ENCODE measurements at regions not wholly inside any gene's neighbourhood (a gene's known extent, or its start where the extent isn't known, plus 50 kb on each side); places are given as distances from the start of the nearest gene placed in this dataset.

DNA sequence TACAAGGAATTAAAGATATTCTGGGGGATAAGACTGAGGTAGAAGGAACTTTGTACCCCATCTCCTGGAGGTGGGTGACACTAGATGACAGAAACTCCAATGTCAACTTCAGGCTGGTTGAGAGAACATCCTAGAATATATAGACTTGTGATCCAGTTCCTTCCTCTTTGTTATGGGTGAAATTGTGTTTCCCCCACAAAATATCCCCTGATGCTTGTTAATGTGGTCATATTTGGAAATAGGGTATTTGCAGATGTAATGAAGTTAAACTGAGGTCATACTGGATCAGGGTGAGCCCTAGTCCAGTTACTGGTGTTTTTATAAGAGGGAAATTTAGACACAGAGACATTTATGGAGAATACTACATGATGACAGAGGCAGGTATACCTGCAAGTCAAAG is 114.0 kb upstream of the NAMPT start:
- ChIA-PET POLR2A (no interaction called here), CTCF (ENCODE audit: low intra/inter-chr PET ratio, low total read pairs) (no interaction called here)
- Histone ChIP-seq H3K4me1 (ENCODE audit: insufficient read depth, low read length) (no peaks in the 10 kb centered on the region), H3K27ac (ENCODE audit: extremely low read length, insufficient read depth, low read length) (no peak overlapping the region), H3K27me3 (ENCODE audit: control insufficient read depth in 1 of 2, insufficient read depth in 2 of 2, low read length in 2 of 2) (no peaks in the 10 kb centered on the region), H3K36me3 (replicated peaks in 1 of 2; ENCODE audit: control insufficient read depth in 1 of 2, insufficient read depth in 2 of 2, low read length in 2 of 2) (no peaks in the 10 kb centered on the region), H3K79me2 (ENCODE audit: insufficient read depth, low read length) (no peaks in the 10 kb centered on the region), H3K4me3 (replicated peaks in 1 of 3; ENCODE audit: insufficient read depth in 1 of 3, low read depth in 2 of 3, low read length in 3 of 3) (no peak overlapping the region), H4K20me1 (ENCODE audit: insufficient read depth, low read length) (no peaks in the 10 kb centered on the region), H3K9me3 (ENCODE audit: low read length) (no peaks in the 10 kb centered on the region), H3K9ac (ENCODE audit: insufficient read depth, low read depth, low read length) (no peak overlapping the region), H3K4me2 (ENCODE audit: low read depth, low read length) (no peak overlapping the region), H2AFZ (ENCODE audit: low read length) (no peak overlapping the region)
- BruUV-seq (replicated peaks), result no TSS peak
- no peak for ATAC-seq
- in situ Hi-C loops (cut with HindIII; ENCODE audit: extremely low pct_ligation_motif_present, low pct_unique_long_range_greater_than_20kb), result no loop called here
- no peak for FAIRE-seq
- DNase-seq (ENCODE audit: low spot score), result no peak
- intact Hi-C loops (cut with micrococcal nuclease; ENCODE audit: unreplicated experiment), result no loop called here
- TF ChIP-seq, protein P1, sequence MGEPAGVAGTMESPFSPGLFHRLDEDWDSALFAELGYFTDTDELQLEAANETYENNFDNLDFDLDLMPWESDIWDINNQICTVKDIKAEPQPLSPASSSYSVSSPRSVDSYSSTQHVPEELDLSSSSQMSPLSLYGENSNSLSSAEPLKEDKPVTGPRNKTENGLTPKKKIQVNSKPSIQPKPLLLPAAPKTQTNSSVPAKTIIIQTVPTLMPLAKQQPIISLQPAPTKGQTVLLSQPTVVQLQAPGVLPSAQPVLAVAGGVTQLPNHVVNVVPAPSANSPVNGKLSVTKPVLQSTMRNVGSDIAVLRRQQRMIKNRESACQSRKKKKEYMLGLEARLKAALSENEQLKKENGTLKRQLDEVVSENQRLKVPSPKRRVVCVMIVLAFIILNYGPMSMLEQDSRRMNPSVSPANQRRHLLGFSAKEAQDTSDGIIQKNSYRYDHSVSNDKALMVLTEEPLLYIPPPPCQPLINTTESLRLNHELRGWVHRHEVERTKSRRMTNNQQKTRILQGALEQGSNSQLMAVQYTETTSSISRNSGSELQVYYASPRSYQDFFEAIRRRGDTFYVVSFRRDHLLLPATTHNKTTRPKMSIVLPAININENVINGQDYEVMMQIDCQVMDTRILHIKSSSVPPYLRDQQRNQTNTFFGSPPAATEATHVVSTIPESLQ (CRISPR knock-in tag; conservative IDR thresholded peaks at IDR 0.05), result no peak
- no peak for TF ChIP-seq KDM5B (CRISPR knock-in tag; IDR thresholded peaks at IDR 0.05; ENCODE audit: borderline replicate concordance)
- TF ChIP-seq, protein P2, sequence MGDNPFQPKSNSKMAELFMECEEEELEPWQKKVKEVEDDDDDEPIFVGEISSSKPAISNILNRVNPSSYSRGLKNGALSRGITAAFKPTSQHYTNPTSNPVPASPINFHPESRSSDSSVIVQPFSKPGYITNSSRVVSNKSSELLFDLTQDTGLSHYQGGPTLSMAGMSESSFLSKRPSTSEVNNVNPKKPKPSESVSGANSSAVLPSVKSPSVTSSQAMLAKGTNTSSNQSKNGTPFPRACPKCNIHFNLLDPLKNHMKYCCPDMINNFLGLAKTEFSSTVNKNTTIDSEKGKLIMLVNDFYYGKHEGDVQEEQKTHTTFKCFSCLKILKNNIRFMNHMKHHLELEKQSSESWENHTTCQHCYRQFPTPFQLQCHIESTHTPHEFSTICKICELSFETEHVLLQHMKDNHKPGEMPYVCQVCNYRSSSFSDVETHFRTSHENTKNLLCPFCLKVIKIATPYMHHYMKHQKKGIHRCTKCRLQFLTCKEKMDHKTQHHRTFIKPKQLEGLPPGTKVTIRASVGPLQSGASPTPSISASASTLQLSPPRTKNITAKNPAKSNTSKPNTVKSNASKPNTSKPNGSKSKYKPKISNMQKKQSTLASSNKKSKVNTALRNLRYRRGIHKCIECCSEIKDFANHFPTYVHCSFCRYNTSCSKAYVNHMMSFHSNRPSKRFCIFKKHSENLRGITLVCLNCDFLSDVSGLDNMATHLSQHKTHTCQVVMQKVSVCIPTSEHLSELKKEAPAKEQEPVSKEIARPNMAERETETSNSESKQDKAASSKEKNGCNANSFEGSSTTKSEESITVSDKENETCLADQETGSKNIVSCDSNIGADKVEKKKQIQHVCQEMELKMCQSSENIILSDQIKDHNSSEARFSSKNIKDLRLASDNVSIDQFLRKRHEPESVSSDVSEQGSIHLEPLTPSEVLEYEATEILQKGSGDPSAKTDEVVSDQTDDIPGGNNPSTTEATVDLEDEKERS (CRISPR knock-in tag; IDR thresholded peaks at IDR 0.05), result no peak
- no peak for TF ChIP-seq GLI4 (CRISPR knock-in tag; IDR thresholded peaks at IDR 0.05; ENCODE audit: borderline replicate concordance)
- TF ChIP-seq, protein P3, sequence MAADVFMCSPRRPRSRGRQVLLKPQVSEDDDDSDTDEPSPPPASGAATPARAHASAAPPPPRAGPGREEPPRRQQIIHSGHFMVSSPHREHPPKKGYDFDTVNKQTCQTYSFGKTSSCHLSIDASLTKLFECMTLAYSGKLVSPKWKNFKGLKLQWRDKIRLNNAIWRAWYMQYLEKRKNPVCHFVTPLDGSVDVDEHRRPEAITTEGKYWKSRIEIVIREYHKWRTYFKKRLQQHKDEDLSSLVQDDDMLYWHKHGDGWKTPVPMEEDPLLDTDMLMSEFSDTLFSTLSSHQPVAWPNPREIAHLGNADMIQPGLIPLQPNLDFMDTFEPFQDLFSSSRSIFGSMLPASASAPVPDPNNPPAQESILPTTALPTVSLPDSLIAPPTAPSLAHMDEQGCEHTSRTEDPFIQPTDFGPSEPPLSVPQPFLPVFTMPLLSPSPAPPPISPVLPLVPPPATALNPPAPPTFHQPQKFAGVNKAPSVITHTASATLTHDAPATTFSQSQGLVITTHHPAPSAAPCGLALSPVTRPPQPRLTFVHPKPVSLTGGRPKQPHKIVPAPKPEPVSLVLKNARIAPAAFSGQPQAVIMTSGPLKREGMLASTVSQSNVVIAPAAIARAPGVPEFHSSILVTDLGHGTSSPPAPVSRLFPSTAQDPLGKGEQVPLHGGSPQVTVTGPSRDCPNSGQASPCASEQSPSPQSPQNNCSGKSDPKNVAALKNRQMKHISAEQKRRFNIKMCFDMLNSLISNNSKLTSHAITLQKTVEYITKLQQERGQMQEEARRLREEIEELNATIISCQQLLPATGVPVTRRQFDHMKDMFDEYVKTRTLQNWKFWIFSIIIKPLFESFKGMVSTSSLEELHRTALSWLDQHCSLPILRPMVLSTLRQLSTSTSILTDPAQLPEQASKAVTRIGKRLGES (CRISPR knock-in tag; IDR thresholded peaks at IDR 0.05; ENCODE audit: borderline replicate concordance), result no peak
- no peak for TF ChIP-seq ZNF572 (CRISPR knock-in tag; IDR thresholded peaks at IDR 0.05)
- TF ChIP-seq, protein P4, sequence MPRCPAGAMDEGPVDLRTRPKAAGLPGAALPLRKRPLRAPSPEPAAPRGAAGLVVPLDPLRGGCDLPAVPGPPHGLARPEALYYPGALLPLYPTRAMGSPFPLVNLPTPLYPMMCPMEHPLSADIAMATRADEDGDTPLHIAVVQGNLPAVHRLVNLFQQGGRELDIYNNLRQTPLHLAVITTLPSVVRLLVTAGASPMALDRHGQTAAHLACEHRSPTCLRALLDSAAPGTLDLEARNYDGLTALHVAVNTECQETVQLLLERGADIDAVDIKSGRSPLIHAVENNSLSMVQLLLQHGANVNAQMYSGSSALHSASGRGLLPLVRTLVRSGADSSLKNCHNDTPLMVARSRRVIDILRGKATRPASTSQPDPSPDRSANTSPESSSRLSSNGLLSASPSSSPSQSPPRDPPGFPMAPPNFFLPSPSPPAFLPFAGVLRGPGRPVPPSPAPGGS (CRISPR knock-in tag; IDR thresholded peaks at IDR 0.05), result no peak
- TF ChIP-seq, protein P5, sequence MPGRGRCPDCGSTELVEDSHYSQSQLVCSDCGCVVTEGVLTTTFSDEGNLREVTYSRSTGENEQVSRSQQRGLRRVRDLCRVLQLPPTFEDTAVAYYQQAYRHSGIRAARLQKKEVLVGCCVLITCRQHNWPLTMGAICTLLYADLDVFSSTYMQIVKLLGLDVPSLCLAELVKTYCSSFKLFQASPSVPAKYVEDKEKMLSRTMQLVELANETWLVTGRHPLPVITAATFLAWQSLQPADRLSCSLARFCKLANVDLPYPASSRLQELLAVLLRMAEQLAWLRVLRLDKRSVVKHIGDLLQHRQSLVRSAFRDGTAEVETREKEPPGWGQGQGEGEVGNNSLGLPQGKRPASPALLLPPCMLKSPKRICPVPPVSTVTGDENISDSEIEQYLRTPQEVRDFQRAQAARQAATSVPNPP (CRISPR knock-in tag; IDR thresholded peaks at IDR 0.05), result no peak
- TF ChIP-seq ZNF891 (CRISPR knock-in tag; IDR thresholded peaks at IDR 0.05), result no peak
- no peak for TF ChIP-seq SMAD3 (CRISPR knock-in tag; IDR thresholded peaks at IDR 0.05)
- no peak for TF ChIP-seq PCBP2 (optimal IDR thresholded peaks at IDR 0.05; ENCODE audit: low read depth, low read length, poor library complexity, severe bottlenecking)

All from HepG2 (cell line).